K562 (cell line): ENCODE measurements at regions not wholly inside any gene's neighbourhood (a gene's known extent, or its start where the extent isn't known, plus 50 kb on each side); places are given as distances from the start of the nearest gene placed in this dataset.

Experiments
- ATF3 ChIP-seq, 2 experiments: fragments of 450-650 bp in 1 of 2; sonication (generic) in 1 of 2; formaldehyde crosslinking in 1 of 2; IDR thresholded peaks in 1 of 2; conservative IDR thresholded peaks in 1 of 2; 2 replicates each; pipeline versions ENCODE4 v1.6.1 to v1.8.1; 2016 to 2023; ENCODE audit warnings: mild to moderate bottlenecking in 2 of 2, moderate library complexity in 2 of 2, inconsistent platforms in 1 of 2, missing genetic modification reagents in 1 of 2
- BRF1 ChIP-seq: IDR thresholded peaks from 3 replicates; pipeline ENCODE4 v1.6.1; 2011; ENCODE audit warnings: borderline replicate concordance, mild to moderate bottlenecking; ENCODE audit not compliant: insufficient read length; ENCODE audit errors: extremely low read depth
- CCNT2 ChIP-seq: IDR thresholded peaks from 2 replicates; pipeline ENCODE4 v1.6.1; 2011; ENCODE audit warnings: borderline replicate concordance, low read depth, mild to moderate bottlenecking, moderate library complexity, mixed read lengths, low read length; ENCODE audit not compliant: insufficient read length; ENCODE audit errors: extremely low read depth
- EZH2 ChIP-seq: IDR thresholded peaks from 2 replicates; pipeline ENCODE4 v1.6.1; 2012; ENCODE audit warnings: low read depth, mild to moderate bottlenecking, inconsistent platforms, low read length, borderline replicate concordance
- HDAC2 ChIP-seq: fragments of 450-650 bp; IDR thresholded peaks from 2 replicates; pipeline ENCODE4 v1.6.1; 2016; ENCODE audit warnings: mild to moderate bottlenecking
- HDAC8 ChIP-seq: fragments of 450-650 bp; IDR thresholded peaks from 2 replicates; pipeline ENCODE4 v1.6.1; 2016; ENCODE audit warnings: mild to moderate bottlenecking, missing genetic modification characterization, moderate library complexity, missing compliant biosample characterization
- JUND ChIP-seq, 2 experiments: IDR thresholded peaks; 2 replicates in 1 of 2; 3 replicates in 1 of 2; pipeline ENCODE4 v1.6.1; 2011; ENCODE audit warnings: borderline replicate concordance in 2 of 2, low read depth in 2 of 2, low read length in 2 of 2, improper control_type of control experiment in 1 of 2, missing biosample characterization in 1 of 2, missing genetic modification characterization in 1 of 2, missing genetic modification reagents in 1 of 2
- MCM2 ChIP-seq: fragments of 450-650 bp; IDR thresholded peaks from 2 replicates; pipeline ENCODE4 v1.6.1; 2017; ENCODE audit warnings: low read depth, mild to moderate bottlenecking
- POLR2AphosphoS5 ChIP-seq: IDR thresholded peaks from 2 replicates; pipeline ENCODE4 v1.6.1; 2011; ENCODE audit warnings: mild to moderate bottlenecking, low read depth, low read length, moderate library complexity; ENCODE audit not compliant: control insufficient read depth, insufficient read depth
- POU5F1 ChIP-seq: fragments of 150-350 bp; IDR thresholded peaks from 2 replicates; pipeline ENCODE4 v1.6.1; 2014; ENCODE audit warnings: borderline replicate concordance, low read length, low read depth, mild to moderate bottlenecking; ENCODE audit not compliant: partially characterized antibody
- THAP7 ChIP-seq: fragments of 250-450 bp; sonication (Bioruptor Pico); IDR thresholded peaks from 2 replicates; pipeline ENCODE4 v1.5.0; 2021
- TF ChIP-seq, protein P1 (sequence below), 3 experiments: IDR thresholded peaks in 2 of 3; conservative IDR thresholded peaks in 1 of 3; 2 replicates each; pipeline ENCODE4 v1.5.1; 2011 to 2012; ENCODE audit warnings: low read length in 3 of 3, mild to moderate bottlenecking in 3 of 3, control low read depth in 2 of 3, improper control_type of control experiment in 1 of 3, inconsistent platforms in 1 of 3, low read depth in 1 of 3, mixed read lengths in 1 of 3, moderate library complexity in 1 of 3; ENCODE audit not compliant: insufficient read depth in 2 of 3
- TF ChIP-seq, protein P2 (sequence below): fragments of 250-450 bp; sonication (Bioruptor Pico); IDR thresholded peaks from 2 replicates; pipeline ENCODE4 v1.5.0; 2020; ENCODE audit warnings: mild to moderate bottlenecking
- TF ChIP-seq, protein P3 (sequence below): fragments of 150-350 bp; conservative IDR thresholded peaks from 2 replicates; pipeline ENCODE4 v1.6.1; 2014; ENCODE audit warnings: low read length

- TF ChIP-seq THAP7 (CRISPR knock-in tag) (no peak), BRF1 (no peak), POU5F1 (no peak), HDAC8 (tag) (no peak), POLR2AphosphoS5 (no peak), HDAC2 (no peak), CCNT2 (no peak), EZH2 (no peak), JUND (IDR thresholded peaks at IDR 0.05; ENCODE audit: borderline replicate concordance, low read depth, low read length) (no peak), JUND (tag; IDR thresholded peaks at IDR 0.05; ENCODE audit: borderline replicate concordance, low read depth, low read length) (no peak), MCM2 (no peak), ATF3 (IDR thresholded peaks at IDR 0.05) (no peak), ATF3 (CRISPR knock-in tag; conservative IDR thresholded peaks at IDR 0.05) (no peak)
- TF ChIP-seq, protein P1, sequence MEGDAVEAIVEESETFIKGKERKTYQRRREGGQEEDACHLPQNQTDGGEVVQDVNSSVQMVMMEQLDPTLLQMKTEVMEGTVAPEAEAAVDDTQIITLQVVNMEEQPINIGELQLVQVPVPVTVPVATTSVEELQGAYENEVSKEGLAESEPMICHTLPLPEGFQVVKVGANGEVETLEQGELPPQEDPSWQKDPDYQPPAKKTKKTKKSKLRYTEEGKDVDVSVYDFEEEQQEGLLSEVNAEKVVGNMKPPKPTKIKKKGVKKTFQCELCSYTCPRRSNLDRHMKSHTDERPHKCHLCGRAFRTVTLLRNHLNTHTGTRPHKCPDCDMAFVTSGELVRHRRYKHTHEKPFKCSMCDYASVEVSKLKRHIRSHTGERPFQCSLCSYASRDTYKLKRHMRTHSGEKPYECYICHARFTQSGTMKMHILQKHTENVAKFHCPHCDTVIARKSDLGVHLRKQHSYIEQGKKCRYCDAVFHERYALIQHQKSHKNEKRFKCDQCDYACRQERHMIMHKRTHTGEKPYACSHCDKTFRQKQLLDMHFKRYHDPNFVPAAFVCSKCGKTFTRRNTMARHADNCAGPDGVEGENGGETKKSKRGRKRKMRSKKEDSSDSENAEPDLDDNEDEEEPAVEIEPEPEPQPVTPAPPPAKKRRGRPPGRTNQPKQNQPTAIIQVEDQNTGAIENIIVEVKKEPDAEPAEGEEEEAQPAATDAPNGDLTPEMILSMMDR (IDR thresholded peaks at IDR 0.05 in 2 of 3, conservative IDR thresholded peaks at IDR 0.05 in 1 of 3; ENCODE audit: insufficient read depth in 2 of 3, low read depth in 1 of 3, low read length in 3 of 3): no peak
- TF ChIP-seq, protein P2, sequence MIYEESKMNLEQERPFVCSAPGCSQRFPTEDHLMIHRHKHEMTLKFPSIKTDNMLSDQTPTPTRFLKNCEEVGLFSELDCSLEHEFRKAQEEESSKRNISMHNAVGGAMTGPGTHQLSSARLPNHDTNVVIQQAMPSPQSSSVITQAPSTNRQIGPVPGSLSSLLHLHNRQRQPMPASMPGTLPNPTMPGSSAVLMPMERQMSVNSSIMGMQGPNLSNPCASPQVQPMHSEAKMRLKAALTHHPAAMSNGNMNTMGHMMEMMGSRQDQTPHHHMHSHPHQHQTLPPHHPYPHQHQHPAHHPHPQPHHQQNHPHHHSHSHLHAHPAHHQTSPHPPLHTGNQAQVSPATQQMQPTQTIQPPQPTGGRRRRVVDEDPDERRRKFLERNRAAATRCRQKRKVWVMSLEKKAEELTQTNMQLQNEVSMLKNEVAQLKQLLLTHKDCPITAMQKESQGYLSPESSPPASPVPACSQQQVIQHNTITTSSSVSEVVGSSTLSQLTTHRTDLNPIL (CRISPR knock-in tag): no peak
- TF ChIP-seq, protein P3, sequence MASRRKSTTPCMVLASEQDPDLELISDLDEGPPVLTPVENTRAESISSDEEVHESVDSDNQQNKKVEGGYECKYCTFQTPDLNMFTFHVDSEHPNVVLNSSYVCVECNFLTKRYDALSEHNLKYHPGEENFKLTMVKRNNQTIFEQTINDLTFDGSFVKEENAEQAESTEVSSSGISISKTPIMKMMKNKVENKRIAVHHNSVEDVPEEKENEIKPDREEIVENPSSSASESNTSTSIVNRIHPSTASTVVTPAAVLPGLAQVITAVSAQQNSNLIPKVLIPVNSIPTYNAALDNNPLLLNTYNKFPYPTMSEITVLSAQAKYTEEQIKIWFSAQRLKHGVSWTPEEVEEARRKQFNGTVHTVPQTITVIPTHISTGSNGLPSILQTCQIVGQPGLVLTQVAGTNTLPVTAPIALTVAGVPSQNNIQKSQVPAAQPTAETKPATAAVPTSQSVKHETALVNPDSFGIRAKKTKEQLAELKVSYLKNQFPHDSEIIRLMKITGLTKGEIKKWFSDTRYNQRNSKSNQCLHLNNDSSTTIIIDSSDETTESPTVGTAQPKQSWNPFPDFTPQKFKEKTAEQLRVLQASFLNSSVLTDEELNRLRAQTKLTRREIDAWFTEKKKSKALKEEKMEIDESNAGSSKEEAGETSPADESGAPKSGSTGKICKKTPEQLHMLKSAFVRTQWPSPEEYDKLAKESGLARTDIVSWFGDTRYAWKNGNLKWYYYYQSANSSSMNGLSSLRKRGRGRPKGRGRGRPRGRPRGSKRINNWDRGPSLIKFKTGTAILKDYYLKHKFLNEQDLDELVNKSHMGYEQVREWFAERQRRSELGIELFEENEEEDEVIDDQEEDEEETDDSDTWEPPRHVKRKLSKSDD: no peak
Observed at GRCh38 chr12:53811606-53812005, 59.8 kb upstream of the CISTR start.
